H9 (cell line): ENCODE measurements at regions not wholly inside any gene's neighbourhood (a gene's known extent, or its start where the extent isn't known, plus 50 kb on each side); places are given as distances from the start of the nearest gene placed in this dataset.

Experiments
- DNase-seq: peaks from one replicate; pipeline ENCODE4 v3.0.0-alpha.2; 2017
- H2AFZ ChIP-seq: one replicate; pipeline ENCODE4 v1.6.1; 2013; ENCODE audit warnings: mild to moderate bottlenecking, low read length, control low read depth, moderate library complexity
- H2AK5ac ChIP-seq: 2 replicates; pipeline ENCODE4 v1.6.1; 2013; ENCODE audit warnings: low read length, control low read depth, mixed read lengths; ENCODE audit not compliant: insufficient read length
- H2BK120ac ChIP-seq: one replicate; pipeline ENCODE4 v1.6.1; 2013; ENCODE audit warnings: low read depth, mild to moderate bottlenecking, low read length, control low read depth, inconsistent platforms; ENCODE audit not compliant: poor library complexity, severe bottlenecking
- H2BK12ac ChIP-seq: 2 replicates; pipeline ENCODE4 v1.6.1; 2013; ENCODE audit warnings: low read length, control low read depth, mixed read lengths, low read depth; ENCODE audit not compliant: insufficient read length
- H2BK15ac ChIP-seq: 2 replicates; pipeline ENCODE4 v1.6.1; 2013; ENCODE audit warnings: low read depth, low read length, control low read depth
- H2BK20ac ChIP-seq: one replicate; pipeline ENCODE4 v1.6.1; 2013; ENCODE audit warnings: low read depth, mild to moderate bottlenecking, low read length, control low read depth, inconsistent platforms; ENCODE audit not compliant: poor library complexity, severe bottlenecking
- H2BK5ac ChIP-seq: 2 replicates; pipeline ENCODE4 v1.6.1; 2013; ENCODE audit warnings: low read length, control low read depth, mixed read lengths; ENCODE audit not compliant: insufficient read length
- H3K14ac ChIP-seq: 2 replicates; pipeline ENCODE4 v1.6.1; 2013; ENCODE audit warnings: low read length, control low read depth; ENCODE audit not compliant: insufficient read depth
- H3K18ac ChIP-seq: 2 replicates; pipeline ENCODE4 v1.6.1; 2013; ENCODE audit warnings: low read depth, mild to moderate bottlenecking, mixed read lengths, low read length, control low read depth; ENCODE audit not compliant: insufficient read length
- H3K23ac ChIP-seq: 2 replicates; pipeline ENCODE4 v1.6.1; 2013; ENCODE audit warnings: low read length, control low read depth, mixed read lengths, low read depth; ENCODE audit not compliant: insufficient read length
- H3K23me2 ChIP-seq: 2 replicates; pipeline ENCODE4 v1.6.1; 2013; ENCODE audit warnings: low read depth, mild to moderate bottlenecking, mixed read lengths, low read length, control low read depth; ENCODE audit not compliant: insufficient read length, poor library complexity, severe bottlenecking
- H3K27ac ChIP-seq: 2 replicates; pipeline ENCODE4 v1.5.1; 2013; ENCODE audit warnings: low read length, control low read depth, mixed read lengths, low read depth; ENCODE audit not compliant: insufficient read length
- H3K27me3 ChIP-seq: 2 replicates; pipeline ENCODE4 v1.6.1; 2013; ENCODE audit warnings: low read length, control low read depth, inconsistent platforms; ENCODE audit not compliant: insufficient read depth
- H3K4ac ChIP-seq: 2 replicates; pipeline ENCODE4 v1.6.1; 2013; ENCODE audit warnings: low read depth, mild to moderate bottlenecking, control low read depth, inconsistent platforms, low read length, moderate library complexity
- H3K4me1 ChIP-seq: 2 replicates; pipeline ENCODE4 v1.6.1; 2013; ENCODE audit warnings: low read length, control low read depth, inconsistent platforms; ENCODE audit not compliant: insufficient read depth
- H3K4me2 ChIP-seq: 2 replicates; pipeline ENCODE4 v1.6.1; 2013; ENCODE audit warnings: low read length, control low read depth, mixed read lengths; ENCODE audit not compliant: insufficient read length, insufficient read depth
- H3K56ac ChIP-seq: 2 replicates; pipeline ENCODE4 v1.6.1; 2013; ENCODE audit warnings: low read depth, mild to moderate bottlenecking, mixed read lengths, low read length, control low read depth; ENCODE audit not compliant: insufficient read length
- H3K79me1 ChIP-seq: 2 replicates; pipeline ENCODE4 v1.6.1; 2013; ENCODE audit warnings: low read depth, mild to moderate bottlenecking, moderate library complexity, low read length, control low read depth, inconsistent platforms; ENCODE audit not compliant: insufficient read depth, poor library complexity, severe bottlenecking
- H3K79me2 ChIP-seq: 2 replicates; pipeline ENCODE4 v1.6.1; 2013; ENCODE audit warnings: low read length, control low read depth, inconsistent platforms; ENCODE audit not compliant: insufficient read depth
- H3K9ac ChIP-seq: 2 replicates; pipeline ENCODE4 v1.6.1; 2013; ENCODE audit warnings: low read length, control low read depth, mixed read lengths; ENCODE audit not compliant: insufficient read length; ENCODE audit errors: extremely low read depth
- H3K9me3 ChIP-seq: one replicate; pipeline ENCODE4 v1.6.1; 2013; ENCODE audit warnings: low read depth, low read length, inconsistent platforms; ENCODE audit not compliant: control insufficient read depth
- H3T11ph ChIP-seq: one replicate; pipeline ENCODE4 v1.6.1; 2013; ENCODE audit warnings: mild to moderate bottlenecking, low read length, control low read depth, inconsistent platforms
- H4K20me1 ChIP-seq: one replicate; pipeline ENCODE4 v1.6.1; 2013; ENCODE audit not compliant: control insufficient read depth, insufficient read length, insufficient read depth
- H4K5ac ChIP-seq: 2 replicates; pipeline ENCODE4 v1.6.1; 2013; ENCODE audit warnings: low read depth, mild to moderate bottlenecking, mixed read lengths, low read length, control low read depth; ENCODE audit not compliant: insufficient read length
- H4K8ac ChIP-seq: replicated peaks from 2 replicates; pipeline ENCODE4 v1.6.1; 2013; ENCODE audit warnings: low read length, control low read depth, mixed read lengths, low read depth; ENCODE audit not compliant: insufficient read length
- H4K91ac ChIP-seq: 2 replicates; pipeline ENCODE4 v1.6.1; 2013; ENCODE audit warnings: low read depth, mild to moderate bottlenecking, moderate library complexity, mixed read lengths, low read length, control low read depth; ENCODE audit not compliant: insufficient read length
- H3K27ac Mint-ChIP-seq, 3 experiments: 2 replicates in 2 of 3; 3 replicates in 1 of 3; pipeline ENCODE4 v1.8.0; 2020 to 2021; ENCODE audit warnings: mixed read lengths in 3 of 3, mild to moderate bottlenecking in 1 of 3, moderate library complexity in 1 of 3
- H3K27me3 Mint-ChIP-seq: 2 replicates; pipeline ENCODE4 v1.8.0; 2021; ENCODE audit warnings: low read depth, mild to moderate bottlenecking, moderate library complexity, mixed read lengths
- H3K36me3 Mint-ChIP-seq, 3 experiments: 2 replicates in 2 of 3; 3 replicates in 1 of 3; pipeline ENCODE4 v1.8.0; 2020 to 2021; ENCODE audit warnings: low read depth in 3 of 3, mixed read lengths in 3 of 3; ENCODE audit not compliant: insufficient read depth in 1 of 3
- H3K4me1 Mint-ChIP-seq, 2 experiments: 2 replicates each; pipeline ENCODE4 v1.8.0; 2020; ENCODE audit warnings: mixed read lengths in 2 of 2
- H3K4me3 Mint-ChIP-seq, 2 experiments: 2 replicates in 1 of 2; 3 replicates in 1 of 2; pipeline ENCODE4 v1.8.0; 2020 to 2021; ENCODE audit warnings: mild to moderate bottlenecking in 2 of 2, mixed read lengths in 2 of 2, moderate library complexity in 1 of 2
- H3K9me3 Mint-ChIP-seq, 2 experiments: 2 replicates in 1 of 2; 3 replicates in 1 of 2; pipeline ENCODE4 v1.8.0; 2020; ENCODE audit warnings: mild to moderate bottlenecking in 2 of 2, mixed read lengths in 2 of 2, moderate library complexity in 1 of 2
- CTCF ChIP-seq: fragments of 200-600 bp; sonication (generic); conservative IDR thresholded peaks from 3 replicates; pipeline ENCODE4 v1.8.0; 2021; ENCODE audit warnings: antibody characterized with exemption, mild to moderate bottlenecking
- WGBS: extraction: QIAGEN DNeasy Blood & Tissue Kit; methylation state at CpG from one replicate; pipeline ENCODE4 v1.1.7; 2013; ENCODE audit warnings: missing lambda C conversion rate, low lambda C conversion rate, mixed read lengths; ENCODE audit not compliant: insufficient read length; ENCODE audit errors: extremely low coverage; 5-methylcytosine and 5-hydroxymethylcytosine counted together

- 0 out of 2 replicates have a peak, but pooled peaks cover 4% of the 10 kb centered on the region for H3K4me1 ChIP-seq
- Mint-ChIP-seq H3K27me3 (no peaks in the 10 kb centered on the region), H3K36me3 (no peaks in the 10 kb centered on the region; a peak in 1 of 7 replicates), H3K27ac (no peak overlapping the region), H3K4me1 (peaks cover 6 to 8% of the 10 kb centered on the region in 2 experiments; a peak in 3 of 4 replicates), H3K4me3 (no peak overlapping the region), H3K9me3 (peaks cover 2 to 6% of the 10 kb centered on the region in 2 experiments; a peak in 3 of 5 replicates)
- no peak overlapping the region for H2BK20ac ChIP-seq
- H3K23me2 ChIP-seq, result no peaks in the 10 kb centered on the region
- no peak overlapping the region for H3K4ac ChIP-seq
- H3K27ac ChIP-seq, result no peak overlapping the region
- H2AK5ac ChIP-seq, result no peak overlapping the region
- no peak overlapping the region for H4K8ac ChIP-seq
- no peak overlapping the region for H3K14ac ChIP-seq
- no peaks in the 10 kb centered on the region for H3K9me3 ChIP-seq
- no peak overlapping the region for H4K91ac ChIP-seq
- DNase-seq, result no peak
- no peak overlapping the region for H3K56ac ChIP-seq
- no peak for TF ChIP-seq CTCF
- H3K18ac ChIP-seq, result no peak overlapping the region
- no peak overlapping the region for H2AFZ ChIP-seq
- no peaks in the 10 kb centered on the region for H3K79me2 ChIP-seq
- H3K23ac ChIP-seq, result no peak overlapping the region
- H3K9ac ChIP-seq, result no peak overlapping the region
- H2BK120ac ChIP-seq, result no peak overlapping the region
- H2BK12ac ChIP-seq, result no peak overlapping the region
- H2BK15ac ChIP-seq, result no peak overlapping the region
- H4K20me1 ChIP-seq, result no peaks in the 10 kb centered on the region
- H3T11ph ChIP-seq, result no peak overlapping the region
- H4K5ac ChIP-seq, result no peak overlapping the region
- no peaks in the 10 kb centered on the region for H3K79me1 ChIP-seq
- H2BK5ac ChIP-seq, result no peak overlapping the region
- WGBS, result no CpG with 5 or more reads among the region's 1 CpG
- H3K27me3 ChIP-seq, result no peaks in the 10 kb centered on the region
- no peak overlapping the region for H3K4me2 ChIP-seq
Measured at GRCh38 chr3:59243476-59243875, 193.7 kb upstream of the CFAP20DC start.
